H54 (cell line): ENCODE measurements at regions not wholly inside any gene's neighbourhood (a gene's known extent, or its start where the extent isn't known, plus 50 kb on each side); places are given as distances from the start of the nearest gene placed in this dataset.
A peak's percentile ranks its signal among the peaks of the same experiment; 100 is the strongest.

ENCODE experiments used
- DNase-seq: peaks from one replicate; pipeline ENCODE4 v3.0.0; 2011; ENCODE audit warnings: low spot score, mixed read lengths; ENCODE audit not compliant: insufficient read length
- FAIRE-seq: peaks from 3 replicates; lab custom pipeline; 2011; peaks lifted over from hg19 to GRCh38; lab: Jason Lieb, UNC
- POLR2A ChIP-seq: IDR thresholded peaks from 2 replicates; pipeline ENCODE4 v1.6.1; 2011; ENCODE audit warnings: low read depth, mild to moderate bottlenecking, low read length

GRCh38 chr2:33900610-33901009 lies 301.5 kb upstream of the FAM98A start:
- no peak for FAIRE-seq
- DNase-seq: no peak
- no peak for TF ChIP-seq POLR2A

GRCh38 chr2:33897741-33898140 lies 298.6 kb upstream of the FAM98A start:
- no peak for DNase-seq
- no peak for FAIRE-seq
- no peak for TF ChIP-seq POLR2A

GRCh38 chr2:33893824-33894223 lies 294.7 kb upstream of the FAM98A start:
- no peak for TF ChIP-seq POLR2A
- FAIRE-seq (no peak), DNase-seq (no peak)

- no peak for FAIRE-seq
- DNase-seq: no peak
- TF ChIP-seq POLR2A: no peak
These were observed 292.5 kb upstream of the FAM98A start for GRCh38 chr2:33891616-33892015.

GRCh38 chr2:33890686-33891085 lies 291.6 kb upstream of the FAM98A start:
- DNase-seq: no peak
- FAIRE-seq: no peak
- TF ChIP-seq POLR2A: no peak

- FAIRE-seq (no peak), DNase-seq (no peak)
- TF ChIP-seq POLR2A: no peak
These were observed 278.4 kb upstream of the FAM98A start for GRCh38 chr2:33877348-33878016.

- no peak for DNase-seq
- no peak for TF ChIP-seq POLR2A
- no peak for FAIRE-seq
These were observed 274.0 kb upstream of the FAM98A start for GRCh38 chr2:33873076-33873605.

- no peak for TF ChIP-seq POLR2A
- FAIRE-seq (no peak), DNase-seq (no peak)
These were observed 260.8 kb upstream of the FAM98A start for GRCh38 chr2:33859811-33860461.

- no peak for TF ChIP-seq POLR2A
- no peak for DNase-seq
- no peak for FAIRE-seq
These were observed 260.1 kb upstream of the FAM98A start for GRCh38 chr2:33859176-33859575.

GRCh38 chr2:33848486-33848885 lies 249.4 kb upstream of the FAM98A start:
- DNase-seq (peak; percentile 2), FAIRE-seq (no peak)
- no peak for TF ChIP-seq POLR2A

GRCh38 chr2:33839791-33840190 lies 240.7 kb upstream of the FAM98A start:
- TF ChIP-seq POLR2A: no peak
- FAIRE-seq (no peak), DNase-seq (no peak)

- TF ChIP-seq POLR2A: no peak
- FAIRE-seq: no peak
- DNase-seq: no peak
These were observed 237.5 kb upstream of the FAM98A start for GRCh38 chr2:33836628-33837027.

GRCh38 chr2:33835911-33836310 lies 236.8 kb upstream of the FAM98A start:
- FAIRE-seq (no peak), DNase-seq (no peak)
- TF ChIP-seq POLR2A: no peak

- no peak for FAIRE-seq
- TF ChIP-seq POLR2A: no peak
- no peak for DNase-seq
These were observed 223.9 kb upstream of the FAM98A start for GRCh38 chr2:33822964-33823363.

GRCh38 chr2:33812707-33813106 lies 213.6 kb upstream of the FAM98A start:
- TF ChIP-seq POLR2A: no peak
- FAIRE-seq: no peak

More at GRCh38 chr2:33812707-33813106, 213.6 kb upstream of the FAM98A start:
- DNase-seq: no peak
